Hippocampal formation (tissue), 2 donors: ENCODE measurements at regions not wholly inside any gene's neighbourhood (a gene's known extent, or its start where the extent isn't known, plus 50 kb on each side); places are given as distances from the start of the nearest gene placed in this dataset.
A peak's percentile ranks its signal among the peaks of the same experiment; 100 is the strongest.
"Not testable (repeated sequence)": the region's sequence is repeated elsewhere in the genome, so short reads cannot be mapped to it uniquely, and the experiment has no call there.

ENCODE experiments used
- DNase-seq, 2 donors: peaks; one replicate each; lab custom pipeline; 2025; lab: John Stamatoyannopoulos, UW

- DNase-seq = no peak
Observed at GRCh38 chr14:30223966-30224365, 296.3 kb upstream of the PRKD1 start.

- no peak for DNase-seq
Observed at GRCh38 chr14:30225176-30225575, 297.5 kb upstream of the PRKD1 start.

- no peak for DNase-seq
Observed at GRCh38 chr14:30227436-30227835, 299.8 kb upstream of the PRKD1 start.

- no peak for DNase-seq
Observed at GRCh38 chr14:30227876-30228275, 300.2 kb upstream of the PRKD1 start.

GRCh38 chr14:30230719-30231118, 303.1 kb upstream of the PRKD1 start:
- DNase-seq = no peak

GRCh38 chr14:30234966-30235365, 307.3 kb upstream of the PRKD1 start:
- DNase-seq = no peak

- DNase-seq = no peak
Observed at GRCh38 chr14:30235485-30235884, 307.8 kb upstream of the PRKD1 start.

GRCh38 chr14:30238936-30239335, 311.3 kb upstream of the PRKD1 start:
- no peak for DNase-seq

- DNase-seq = no peak
Observed at GRCh38 chr14:30240018-30240417, 312.4 kb upstream of the PRKD1 start.

- DNase-seq = no peak
Observed at GRCh38 chr14:30240685-30241084, 313.0 kb upstream of the PRKD1 start.

GRCh38 chr14:30242744-30243143, 315.1 kb upstream of the PRKD1 start:
- no peak for DNase-seq

- peak in 1 of 2 donors; percentile 34 for DNase-seq
Observed at GRCh38 chr14:30243207-30243606, 315.6 kb upstream of the PRKD1 start.

GRCh38 chr14:30243805-30244204, 315.2 kb upstream of the G2E3 start:
- DNase-seq = no peak

- not testable (repeated sequence) for DNase-seq
Observed at GRCh38 chr14:30244348-30244747, 314.6 kb upstream of the G2E3 start.

GRCh38 chr14:30251017-30251416, 307.9 kb upstream of the G2E3 start:
- DNase-seq = no peak

- no peak for DNase-seq
Observed at GRCh38 chr14:30251557-30252100, 307.3 kb upstream of the G2E3 start.

- no peak for DNase-seq
Observed at GRCh38 chr14:30252151-30252550, 306.8 kb upstream of the G2E3 start.

GRCh38 chr14:30252783-30253674, 305.9 kb upstream of the G2E3 start:
- no peak for DNase-seq

GRCh38 chr14:30256627-30257026, 302.3 kb upstream of the G2E3 start:
- DNase-seq = no peak

GRCh38 chr14:30257946-30258661, 300.9 kb upstream of the G2E3 start:
- DNase-seq = no peak

GRCh38 chr14:30260833-30261607, 297.9 kb upstream of the G2E3 start:
- DNase-seq = no peak

GRCh38 chr14:30264161-30264560, 294.8 kb upstream of the G2E3 start:
- peak in 1 of 2 donors; percentile 13 for DNase-seq
